K562 (cell line): ENCODE measurements at regions not wholly inside any gene's neighbourhood (a gene's known extent, or its start where the extent isn't known, plus 50 kb on each side); places are given as distances from the start of the nearest gene placed in this dataset.

Source experiments
- CBX2 ChIP-seq: fragments of 200-600 bp; sonication (generic); IDR thresholded peaks from one replicate; pipeline ENCODE4 v1.6.1; 2012; ENCODE audit warnings: mild to moderate bottlenecking, low read length, inconsistent platforms; ENCODE audit not compliant: insufficient read depth, poor library complexity, severe bottlenecking
- CCAR2 ChIP-seq: fragments of 200-400 bp; formaldehyde crosslinking; IDR thresholded peaks from 2 replicates; pipeline ENCODE4 v1.6.1; 2017; ENCODE audit warnings: mild to moderate bottlenecking, low read depth, low read length
- KLF16 ChIP-seq: IDR thresholded peaks from 2 replicates; pipeline ENCODE4 v1.6.1; 2016; ENCODE audit warnings: antibody characterized with exemption
- SMC3 ChIP-seq: conservative IDR thresholded peaks from 2 replicates; pipeline ENCODE4 v1.6.1; 2011; ENCODE audit warnings: low read depth, low read length, improper control_type of control experiment; ENCODE audit not compliant: insufficient read depth
- ZNF184 ChIP-seq: sonication (generic); formaldehyde crosslinking; IDR thresholded peaks from 2 replicates; pipeline ENCODE4 v1.5.0; 2020; ENCODE audit warnings: missing genetic modification reagents
- ZNF707 ChIP-seq: fragments of 250-450 bp; sonication (Bioruptor Pico); conservative IDR thresholded peaks from 2 replicates; pipeline ENCODE4 v1.8.0; 2022; ENCODE audit warnings: inconsistent platforms, mild to moderate bottlenecking, moderate library complexity
- TF ChIP-seq, protein P1 (sequence below), 2 experiments: fragments of 450-650 bp in 1 of 2; IDR thresholded peaks; 2 replicates each; pipeline ENCODE4 v1.6.1; 2011 to 2017; ENCODE audit warnings: low read depth in 2 of 2, antibody characterized with exemption in 1 of 2, borderline replicate concordance in 1 of 2, low read length in 1 of 2, mild to moderate bottlenecking in 1 of 2, mixed read lengths in 1 of 2; ENCODE audit not compliant: control insufficient read depth in 1 of 2
- TF ChIP-seq, protein P2 (sequence below), 2 experiments: fragments of 150-350 bp in 1 of 2; IDR thresholded peaks; 2 replicates each; pipeline ENCODE4 v1.6.1; 2012 to 2016; ENCODE audit warnings: low read depth in 2 of 2, low read length in 2 of 2, mild to moderate bottlenecking in 1 of 2, moderate library complexity in 1 of 2

DNA sequence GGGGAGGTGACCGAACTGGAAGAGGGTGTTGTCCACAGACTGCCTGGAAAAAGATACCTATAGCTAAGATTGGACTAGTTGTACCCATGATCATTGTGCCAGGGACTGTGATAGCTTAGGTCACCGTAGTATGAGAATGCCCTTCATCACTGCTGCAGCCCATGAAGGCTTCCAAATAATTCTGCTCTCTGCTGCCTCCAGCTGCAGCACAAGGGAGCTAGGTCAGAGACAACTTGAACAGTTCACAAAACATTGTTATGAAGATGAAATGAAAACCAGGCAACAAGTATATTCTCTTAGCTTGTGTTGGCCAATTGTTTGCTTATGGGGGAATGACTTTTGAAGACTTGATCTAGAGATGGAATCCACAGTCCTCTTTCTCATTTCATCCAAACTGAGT lies 246.7 kb downstream of the MRPL39 start (continued):
- TF ChIP-seq, protein P1, sequence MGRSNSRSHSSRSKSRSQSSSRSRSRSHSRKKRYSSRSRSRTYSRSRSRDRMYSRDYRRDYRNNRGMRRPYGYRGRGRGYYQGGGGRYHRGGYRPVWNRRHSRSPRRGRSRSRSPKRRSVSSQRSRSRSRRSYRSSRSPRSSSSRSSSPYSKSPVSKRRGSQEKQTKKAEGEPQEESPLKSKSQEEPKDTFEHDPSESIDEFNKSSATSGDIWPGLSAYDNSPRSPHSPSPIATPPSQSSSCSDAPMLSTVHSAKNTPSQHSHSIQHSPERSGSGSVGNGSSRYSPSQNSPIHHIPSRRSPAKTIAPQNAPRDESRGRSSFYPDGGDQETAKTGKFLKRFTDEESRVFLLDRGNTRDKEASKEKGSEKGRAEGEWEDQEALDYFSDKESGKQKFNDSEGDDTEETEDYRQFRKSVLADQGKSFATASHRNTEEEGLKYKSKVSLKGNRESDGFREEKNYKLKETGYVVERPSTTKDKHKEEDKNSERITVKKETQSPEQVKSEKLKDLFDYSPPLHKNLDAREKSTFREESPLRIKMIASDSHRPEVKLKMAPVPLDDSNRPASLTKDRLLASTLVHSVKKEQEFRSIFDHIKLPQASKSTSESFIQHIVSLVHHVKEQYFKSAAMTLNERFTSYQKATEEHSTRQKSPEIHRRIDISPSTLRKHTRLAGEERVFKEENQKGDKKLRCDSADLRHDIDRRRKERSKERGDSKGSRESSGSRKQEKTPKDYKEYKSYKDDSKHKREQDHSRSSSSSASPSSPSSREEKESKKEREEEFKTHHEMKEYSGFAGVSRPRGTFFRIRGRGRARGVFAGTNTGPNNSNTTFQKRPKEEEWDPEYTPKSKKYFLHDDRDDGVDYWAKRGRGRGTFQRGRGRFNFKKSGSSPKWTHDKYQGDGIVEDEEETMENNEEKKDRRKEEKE (IDR thresholded peaks at IDR 0.05; ENCODE audit: borderline replicate concordance in 1 of 2, control insufficient read depth in 1 of 2, low read depth in 2 of 2, low read length in 1 of 2), result no peak
- no peak for TF ChIP-seq CCAR2
- no peak for TF ChIP-seq KLF16
- TF ChIP-seq ZNF707, result no peak
- TF ChIP-seq, protein P2, sequence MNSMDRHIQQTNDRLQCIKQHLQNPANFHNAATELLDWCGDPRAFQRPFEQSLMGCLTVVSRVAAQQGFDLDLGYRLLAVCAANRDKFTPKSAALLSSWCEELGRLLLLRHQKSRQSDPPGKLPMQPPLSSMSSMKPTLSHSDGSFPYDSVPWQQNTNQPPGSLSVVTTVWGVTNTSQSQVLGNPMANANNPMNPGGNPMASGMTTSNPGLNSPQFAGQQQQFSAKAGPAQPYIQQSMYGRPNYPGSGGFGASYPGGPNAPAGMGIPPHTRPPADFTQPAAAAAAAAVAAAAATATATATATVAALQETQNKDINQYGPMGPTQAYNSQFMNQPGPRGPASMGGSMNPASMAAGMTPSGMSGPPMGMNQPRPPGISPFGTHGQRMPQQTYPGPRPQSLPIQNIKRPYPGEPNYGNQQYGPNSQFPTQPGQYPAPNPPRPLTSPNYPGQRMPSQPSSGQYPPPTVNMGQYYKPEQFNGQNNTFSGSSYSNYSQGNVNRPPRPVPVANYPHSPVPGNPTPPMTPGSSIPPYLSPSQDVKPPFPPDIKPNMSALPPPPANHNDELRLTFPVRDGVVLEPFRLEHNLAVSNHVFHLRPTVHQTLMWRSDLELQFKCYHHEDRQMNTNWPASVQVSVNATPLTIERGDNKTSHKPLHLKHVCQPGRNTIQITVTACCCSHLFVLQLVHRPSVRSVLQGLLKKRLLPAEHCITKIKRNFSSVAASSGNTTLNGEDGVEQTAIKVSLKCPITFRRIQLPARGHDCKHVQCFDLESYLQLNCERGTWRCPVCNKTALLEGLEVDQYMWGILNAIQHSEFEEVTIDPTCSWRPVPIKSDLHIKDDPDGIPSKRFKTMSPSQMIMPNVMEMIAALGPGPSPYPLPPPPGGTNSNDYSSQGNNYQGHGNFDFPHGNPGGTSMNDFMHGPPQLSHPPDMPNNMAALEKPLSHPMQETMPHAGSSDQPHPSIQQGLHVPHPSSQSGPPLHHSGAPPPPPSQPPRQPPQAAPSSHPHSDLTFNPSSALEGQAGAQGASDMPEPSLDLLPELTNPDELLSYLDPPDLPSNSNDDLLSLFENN (IDR thresholded peaks at IDR 0.05; ENCODE audit: low read depth in 2 of 2, low read length in 2 of 2), result no peak
- no peak for TF ChIP-seq SMC3
- no peak for TF ChIP-seq CBX2
- TF ChIP-seq ZNF184 (CRISPR knock-in tag), result no peak
